HG03432 (cell line): ENCODE measurements at regions not wholly inside any gene's neighbourhood (a gene's known extent, or its start where the extent isn't known, plus 50 kb on each side); places are given as distances from the start of the nearest gene placed in this dataset.
"Not testable (repeated sequence)": the region's sequence is repeated elsewhere in the genome, so short reads cannot be mapped to it uniquely, and the experiment has no call there.

Experiments
- ATAC-seq: cut with Tn5 transposase; IDR thresholded peaks from one replicate; pipeline ENCODE4 v1.9.1; 2021; ENCODE audit warnings: mild to moderate bottlenecking, moderate library complexity; ENCODE audit not compliant: unreplicated experiment

- ATAC-seq = no peak
Observed at GRCh38 chr3:21894459-21895340, 143.7 kb upstream of the ZNF385D start.

- no peak for ATAC-seq
Observed at GRCh38 chr3:21898316-21898715, 147.3 kb upstream of the ZNF385D start.

- no peak for ATAC-seq
Observed at GRCh38 chr3:21901484-21901883, 150.5 kb upstream of the ZNF385D start.

GRCh38 chr3:21902956-21903355, 151.9 kb upstream of the ZNF385D start:
- no peak for ATAC-seq

- ATAC-seq = no peak
Observed at GRCh38 chr3:21909096-21909495, 158.1 kb upstream of the ZNF385D start.

- ATAC-seq = no peak
Observed at GRCh38 chr3:21912711-21913110, 161.7 kb upstream of the ZNF385D start.

GRCh38 chr3:21913791-21914190, 162.8 kb upstream of the ZNF385D start:
- ATAC-seq = no peak

- ATAC-seq = no peak
Observed at GRCh38 chr3:21914451-21914850, 163.4 kb upstream of the ZNF385D start.

GRCh38 chr3:21919383-21919782, 168.4 kb upstream of the ZNF385D start:
- no peak for ATAC-seq

- no peak for ATAC-seq
Observed at GRCh38 chr3:21920421-21920861, 169.4 kb upstream of the ZNF385D start.

- ATAC-seq = not testable (repeated sequence)
Observed at GRCh38 chr3:21923156-21923555, 172.1 kb upstream of the ZNF385D start.

- ATAC-seq = no peak
Observed at GRCh38 chr3:21927261-21927660, 176.3 kb upstream of the ZNF385D start.

- ATAC-seq = no peak
Observed at GRCh38 chr3:21934591-21934990, 183.6 kb upstream of the ZNF385D start.

GRCh38 chr3:21936207-21936606, 185.2 kb upstream of the ZNF385D start:
- ATAC-seq = no peak

GRCh38 chr3:21938267-21938681, 187.3 kb upstream of the ZNF385D start:
- ATAC-seq = no peak

- ATAC-seq = no peak
Observed at GRCh38 chr3:21942328-21942727, 191.3 kb upstream of the ZNF385D start.

GRCh38 chr3:21944251-21944650, 193.2 kb upstream of the ZNF385D start:
- ATAC-seq = peak; percentile 47

GRCh38 chr3:21952856-21953255, 201.8 kb upstream of the ZNF385D start:
- no peak for ATAC-seq

- ATAC-seq = no peak
Observed at GRCh38 chr3:21954709-21955108, 203.7 kb upstream of the ZNF385D start.

- ATAC-seq = no peak
Observed at GRCh38 chr3:21955406-21955805, 204.4 kb upstream of the ZNF385D start.

- no peak for ATAC-seq
Observed at GRCh38 chr3:21960033-21960432, 209.0 kb upstream of the ZNF385D start.

GRCh38 chr3:21962456-21962855, 211.4 kb upstream of the ZNF385D start:
- ATAC-seq = no peak

GRCh38 chr3:21966457-21966856, 215.4 kb upstream of the ZNF385D start:
- not testable (repeated sequence) for ATAC-seq
